A549 (cell line): ENCODE measurements at regions not wholly inside any gene's neighbourhood (a gene's known extent, or its start where the extent isn't known, plus 50 kb on each side); places are given as distances from the start of the nearest gene placed in this dataset.

Source experiments
- ATAC-seq, 2 experiments: fragments of 200-7000 bp in 1 of 2; fragments of >200 bp in 1 of 2; cut with Nextera tagmentation in 1 of 2; cut with Tn5 transposase in 1 of 2; 3 replicates each; pipeline versions ENCODE4 v1.8.0 to v1.9.1; 2018 to 2020; ENCODE audit warnings: mild to moderate bottlenecking in 1 of 2, moderate library complexity in 1 of 2
- CTCF ChIA-PET: fragments of 300-600 bp; sonication (Branson Sonifier 250); formaldehyde crosslinking; extraction: SDS; loops from one replicate; lab custom pipeline; 2021; ENCODE audit warnings: antibody characterized with exemption, inconsistent platforms; lab: Yijun Ruan, JAX
- POLR2A ChIA-PET: fragments of 350-600 bp; formaldehyde crosslinking; extraction: SDS; loops from one replicate; lab custom pipeline; 2021; ENCODE audit warnings: antibody characterized with exemption, inconsistent platforms; lab: Yijun Ruan, JAX
- DNase-seq, 2 experiments: peaks; one replicate each; pipeline versions ENCODE4 v3.0.0 to v3.0.0-alpha.2; 2011 to 2016; ENCODE audit warnings: low read depth in 1 of 2, low spot score in 1 of 2
- FAIRE-seq: peaks from 2 replicates; lab custom pipeline; 2011; peaks lifted over from hg19 to GRCh38; lab: Jason Lieb, UNC
- H3K27ac ChIP-seq, 2 experiments: fragments of >200 bp; sonication (Bioruptor Twin); formaldehyde crosslinking; 3 replicates each; pipeline ENCODE4 v1.5.1; 2016 to 2017
- H3K4me1 ChIP-seq: fragments of >200 bp; sonication (Bioruptor Twin); formaldehyde crosslinking; 3 replicates; pipeline ENCODE4 v1.6.1; 2016
- H3K4me2 ChIP-seq: fragments of >200 bp; sonication (Bioruptor Twin); formaldehyde crosslinking; 3 replicates; pipeline ENCODE4 v1.6.1; 2016
- H3K4me3 ChIP-seq: fragments of >200 bp; sonication (Bioruptor Twin); formaldehyde crosslinking; 3 replicates; pipeline ENCODE4 v1.5.1; 2016
- H3K9me3 ChIP-seq: fragments of >200 bp; sonication (Bioruptor Twin); formaldehyde crosslinking; 3 replicates; pipeline ENCODE4 v1.6.1; 2016
- CBX2 ChIP-seq: fragments of 200-600 bp; sonication (generic); IDR thresholded peaks from 2 replicates; pipeline ENCODE4 v1.6.1; 2016; ENCODE audit warnings: low read depth, mild to moderate bottlenecking, borderline replicate concordance
- CBX8 ChIP-seq: fragments of 200-600 bp; sonication (generic); IDR thresholded peaks from 2 replicates; pipeline ENCODE4 v1.6.1; 2016
- CEBPB ChIP-seq, 2 experiments: fragments of >200 bp in 1 of 2; sonication (Bioruptor Twin) in 1 of 2; formaldehyde crosslinking in 1 of 2; IDR thresholded peaks; 2 replicates each; pipeline ENCODE4 v1.6.1; 2012 to 2016
- CHD2 ChIP-seq: fragments of 150-350 bp; IDR thresholded peaks from 2 replicates; pipeline ENCODE4 v1.6.1; 2014; ENCODE audit warnings: low read length; ENCODE audit not compliant: partially characterized antibody
- E2F6 ChIP-seq: IDR thresholded peaks from 2 replicates; pipeline ENCODE4 v1.6.1; 2012; ENCODE audit warnings: low read depth, borderline replicate concordance
- EHMT2 ChIP-seq: fragments of 200-600 bp; sonication (generic); IDR thresholded peaks from 2 replicates; pipeline ENCODE4 v1.6.1; 2016; ENCODE audit warnings: antibody characterized with exemption, low read depth, mild to moderate bottlenecking, moderate library complexity
- FOSL2 ChIP-seq, 2 experiments: fragments of 450-650 bp in 1 of 2; fragments of >200 bp in 1 of 2; sonication (Bioruptor Twin) in 1 of 2; formaldehyde crosslinking; IDR thresholded peaks; 2 replicates each; pipeline versions ENCODE4 v1.5.0 to v1.6.1; 2016 to 2020; ENCODE audit warnings: mild to moderate bottlenecking in 1 of 2, moderate library complexity in 1 of 2
- HDAC2 ChIP-seq: fragments of 200-600 bp; sonication (generic); IDR thresholded peaks from 2 replicates; pipeline ENCODE4 v1.6.1; 2016
- HEYL ChIP-seq: fragments of 250-450 bp; sonication (Bioruptor Pico); IDR thresholded peaks from 2 replicates; pipeline ENCODE4 v1.8.0; 2021; ENCODE audit warnings: mild to moderate bottlenecking, moderate library complexity
- HOXA7 ChIP-seq: fragments of 250-450 bp; sonication (Bioruptor Pico); IDR thresholded peaks from 2 replicates; pipeline ENCODE4 v1.5.0; 2020; ENCODE audit warnings: mild to moderate bottlenecking, moderate library complexity
- KDM5A ChIP-seq: fragments of 200-600 bp; sonication (generic); IDR thresholded peaks from 2 replicates; pipeline ENCODE4 v1.6.1; 2016; ENCODE audit warnings: antibody characterized with exemption, mild to moderate bottlenecking
- MAFK ChIP-seq: fragments of 450-650 bp; IDR thresholded peaks from 2 replicates; pipeline ENCODE4 v1.6.1; 2014; ENCODE audit not compliant: partially characterized antibody
- NR3C1 ChIP-seq: fragments of >200 bp; sonication (Bioruptor Twin); formaldehyde crosslinking; IDR thresholded peaks from 3 replicates; pipeline ENCODE4 v1.6.1; 2017
- POLR2A ChIP-seq: IDR thresholded peaks from 2 replicates; pipeline ENCODE4 v1.6.1; 2012; ENCODE audit warnings: mild to moderate bottlenecking, low read length
- RCOR1 ChIP-seq: fragments of 150-350 bp; IDR thresholded peaks from 2 replicates; pipeline ENCODE4 v1.6.1; 2014; ENCODE audit warnings: antibody characterized with exemption, low read length, low read depth
- RNF2 ChIP-seq: fragments of 200-600 bp; sonication (generic); IDR thresholded peaks from 2 replicates; pipeline ENCODE4 v1.6.1; 2016; ENCODE audit warnings: low read depth, mild to moderate bottlenecking, antibody characterized with exemption, moderate library complexity, borderline replicate concordance
- TFCP2L1 ChIP-seq: fragments of 250-450 bp; sonication (Bioruptor Pico); IDR thresholded peaks from 2 replicates; pipeline ENCODE4 v1.5.0; 2021; ENCODE audit warnings: mild to moderate bottlenecking
- WGBS: methylation state at CpG from one replicate; pipeline ENCODE4 v1.1.6; 2017; ENCODE audit errors: missing lambda C conversion rate; 5-methylcytosine and 5-hydroxymethylcytosine counted together
- TF ChIP-seq, protein P1 (sequence below): IDR thresholded peaks from 2 replicates; pipeline ENCODE4 v1.6.1; 2012
- TF ChIP-seq, protein P2 (sequence below): fragments of 250-450 bp; sonication (Bioruptor Pico); IDR thresholded peaks from 2 replicates; pipeline ENCODE4 v1.5.0; 2021; ENCODE audit warnings: mild to moderate bottlenecking, moderate library complexity, borderline replicate concordance
- TF ChIP-seq, protein P3 (sequence below): fragments of >200 bp; sonication (Bioruptor Twin); formaldehyde crosslinking; IDR thresholded peaks from 3 replicates; pipeline ENCODE4 v1.5.1; 2016
- TF ChIP-seq, protein P4 (sequence below): fragments of 150-350 bp; IDR thresholded peaks from 2 replicates; pipeline ENCODE4 v1.6.1; 2014; ENCODE audit warnings: low read depth, mild to moderate bottlenecking, low read length

DNA sequence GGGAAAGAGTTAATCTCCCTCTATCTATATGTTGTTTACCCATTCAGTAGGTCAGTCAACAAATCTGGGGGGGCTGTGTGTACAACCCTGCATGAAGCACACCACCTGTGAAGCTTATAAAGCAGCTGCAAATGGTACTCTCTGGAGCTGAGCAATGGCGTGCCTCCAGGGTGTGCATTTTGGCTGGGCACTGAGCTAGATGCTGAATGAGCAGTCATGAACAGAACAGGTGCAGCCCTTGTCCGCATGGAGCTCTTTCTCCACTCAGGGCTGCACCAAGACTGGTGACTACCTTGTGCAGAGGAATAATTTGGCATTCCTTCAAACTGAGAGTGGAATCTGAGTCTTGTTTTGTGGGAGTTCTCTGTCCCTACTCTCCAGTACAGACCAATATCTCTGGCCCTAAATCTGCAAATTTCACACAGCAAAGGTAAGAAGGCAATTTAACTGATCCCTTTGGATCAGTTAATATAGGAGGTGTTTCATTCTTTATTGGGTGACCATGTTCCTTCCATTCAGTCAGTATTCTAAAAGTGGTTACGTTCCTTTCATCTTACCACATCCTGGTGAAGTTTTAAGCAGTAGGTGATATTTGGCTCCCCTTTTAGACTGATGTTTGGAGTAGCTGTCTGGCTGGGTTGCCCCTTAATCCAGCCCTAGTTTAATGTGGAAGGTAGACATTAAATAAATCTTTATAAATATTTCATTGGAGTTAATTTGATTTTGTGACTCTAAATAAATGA, 76.0 kb downstream of the GPR88 start:
- ChIA-PET CTCF (interaction anchor here (1.4 kb wide), 1 partner anchor 253 kb away, joined by 6 read pairs; no protein-coding TSS in a partner anchor), POLR2A (no interaction called here)
- Histone ChIP-seq H3K4me1 (peaks cover 14% of the 10 kb centered on the region), H3K4me2 (no peak overlapping the region), H3K27ac (no peak overlapping the region), H3K9me3 (no peaks in the 10 kb centered on the region), H3K4me3 (no peak overlapping the region)
- TF ChIP-seq KDM5A (no peak), FOSL2 (IDR thresholded peaks at IDR 0.05) (no peak), FOSL2 (CRISPR knock-in tag; IDR thresholded peaks at IDR 0.05) (no peak), HDAC2 (no peak), CBX2 (no peak), POLR2A (no peak), CEBPB (IDR thresholded peaks at IDR 0.05) (no peak), TFCP2L1 (no peak), EHMT2 (no peak), E2F6 (no peak), RNF2 (no peak), HEYL (no peak), RCOR1 (no peak), CHD2 (no peak), CBX8 (no peak), NR3C1 (no peak), HOXA7 (CRISPR knock-in tag) (no peak)
- TF ChIP-seq, protein P1, sequence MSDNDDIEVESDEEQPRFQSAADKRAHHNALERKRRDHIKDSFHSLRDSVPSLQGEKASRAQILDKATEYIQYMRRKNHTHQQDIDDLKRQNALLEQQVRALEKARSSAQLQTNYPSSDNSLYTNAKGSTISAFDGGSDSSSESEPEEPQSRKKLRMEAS: no peak
- TF ChIP-seq, protein P2, sequence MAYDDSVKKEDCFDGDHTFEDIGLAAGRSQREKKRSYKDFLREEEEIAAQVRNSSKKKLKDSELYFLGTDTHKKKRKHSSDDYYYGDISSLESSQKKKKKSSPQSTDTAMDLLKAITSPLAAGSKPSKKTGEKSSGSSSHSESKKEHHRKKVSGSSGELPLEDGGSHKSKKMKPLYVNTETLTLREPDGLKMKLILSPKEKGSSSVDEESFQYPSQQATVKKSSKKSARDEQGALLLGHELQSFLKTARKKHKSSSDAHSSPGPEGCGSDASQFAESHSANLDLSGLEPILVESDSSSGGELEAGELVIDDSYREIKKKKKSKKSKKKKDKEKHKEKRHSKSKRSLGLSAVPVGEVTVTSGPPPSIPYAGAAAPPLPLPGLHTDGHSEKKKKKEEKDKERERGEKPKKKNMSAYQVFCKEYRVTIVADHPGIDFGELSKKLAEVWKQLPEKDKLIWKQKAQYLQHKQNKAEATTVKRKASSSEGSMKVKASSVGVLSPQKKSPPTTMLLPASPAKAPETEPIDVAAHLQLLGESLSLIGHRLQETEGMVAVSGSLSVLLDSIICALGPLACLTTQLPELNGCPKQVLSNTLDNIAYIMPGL (CRISPR knock-in tag): no peak
- TF ChIP-seq, protein P3, sequence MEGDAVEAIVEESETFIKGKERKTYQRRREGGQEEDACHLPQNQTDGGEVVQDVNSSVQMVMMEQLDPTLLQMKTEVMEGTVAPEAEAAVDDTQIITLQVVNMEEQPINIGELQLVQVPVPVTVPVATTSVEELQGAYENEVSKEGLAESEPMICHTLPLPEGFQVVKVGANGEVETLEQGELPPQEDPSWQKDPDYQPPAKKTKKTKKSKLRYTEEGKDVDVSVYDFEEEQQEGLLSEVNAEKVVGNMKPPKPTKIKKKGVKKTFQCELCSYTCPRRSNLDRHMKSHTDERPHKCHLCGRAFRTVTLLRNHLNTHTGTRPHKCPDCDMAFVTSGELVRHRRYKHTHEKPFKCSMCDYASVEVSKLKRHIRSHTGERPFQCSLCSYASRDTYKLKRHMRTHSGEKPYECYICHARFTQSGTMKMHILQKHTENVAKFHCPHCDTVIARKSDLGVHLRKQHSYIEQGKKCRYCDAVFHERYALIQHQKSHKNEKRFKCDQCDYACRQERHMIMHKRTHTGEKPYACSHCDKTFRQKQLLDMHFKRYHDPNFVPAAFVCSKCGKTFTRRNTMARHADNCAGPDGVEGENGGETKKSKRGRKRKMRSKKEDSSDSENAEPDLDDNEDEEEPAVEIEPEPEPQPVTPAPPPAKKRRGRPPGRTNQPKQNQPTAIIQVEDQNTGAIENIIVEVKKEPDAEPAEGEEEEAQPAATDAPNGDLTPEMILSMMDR: no peak
- no peak for FAIRE-seq
- 73% methylated on average over 3 of the region's 3 CpGs for WGBS
- no peak for ATAC-seq
- no peak for DNase-seq

DNA sequence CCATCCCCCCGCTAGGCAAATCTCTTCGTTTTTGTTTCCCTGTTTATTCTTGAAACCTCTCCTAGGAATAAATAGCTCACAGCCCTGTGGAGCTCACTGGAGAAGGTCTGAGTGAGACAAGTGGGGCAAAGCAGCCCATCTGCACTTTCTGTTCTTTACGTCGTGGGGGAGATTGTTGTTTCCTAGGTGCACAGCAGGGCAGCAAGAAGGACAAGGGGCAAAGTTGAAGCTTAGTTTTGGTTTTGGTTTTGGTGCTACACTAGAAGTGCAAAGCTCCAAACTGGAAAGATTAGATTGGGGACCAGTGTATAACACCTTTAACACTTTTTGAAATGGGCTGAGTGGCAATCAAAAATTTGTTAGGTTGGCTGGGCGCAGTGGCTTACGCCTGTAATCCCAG, 76.6 kb downstream of the GPR88 start:
- Histone ChIP-seq H3K4me3 (no peak overlapping the region), H3K4me2 (no peak overlapping the region), H3K9me3 (no peaks in the 10 kb centered on the region), H3K4me1 (peaks cover 14% of the 10 kb centered on the region), H3K27ac (no peak overlapping the region)
- POLR2A ChIA-PET: no interaction called here
- ATAC-seq (no peak), DNase-seq (no peak), FAIRE-seq (no peak)
- TF ChIP-seq, protein P1: no peak
- no peak for TF ChIP-seq MAFK
- TF ChIP-seq, protein P4, sequence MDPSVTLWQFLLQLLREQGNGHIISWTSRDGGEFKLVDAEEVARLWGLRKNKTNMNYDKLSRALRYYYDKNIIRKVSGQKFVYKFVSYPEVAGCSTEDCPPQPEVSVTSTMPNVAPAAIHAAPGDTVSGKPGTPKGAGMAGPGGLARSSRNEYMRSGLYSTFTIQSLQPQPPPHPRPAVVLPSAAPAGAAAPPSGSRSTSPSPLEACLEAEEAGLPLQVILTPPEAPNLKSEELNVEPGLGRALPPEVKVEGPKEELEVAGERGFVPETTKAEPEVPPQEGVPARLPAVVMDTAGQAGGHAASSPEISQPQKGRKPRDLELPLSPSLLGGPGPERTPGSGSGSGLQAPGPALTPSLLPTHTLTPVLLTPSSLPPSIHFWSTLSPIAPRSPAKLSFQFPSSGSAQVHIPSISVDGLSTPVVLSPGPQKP: no peak
- no peak for TF ChIP-seq FOSL2 (IDR thresholded peaks at IDR 0.05)
- TF ChIP-seq FOSL2 (CRISPR knock-in tag; IDR thresholded peaks at IDR 0.05): no peak
- WGBS: 72% methylated on average over 6 of the region's 6 CpGs
- CTCF ChIA-PET: interaction anchor here (1.4 kb wide), 1 partner anchor 252 kb away, joined by 6 read pairs; no protein-coding TSS in a partner anchor
